HEK293 (cell line): ENCODE measurements at regions not wholly inside any gene's neighbourhood (a gene's known extent, or its start where the extent isn't known, plus 50 kb on each side); places are given as distances from the start of the nearest gene placed in this dataset.
"Not testable (repeated sequence)": the region's sequence is repeated elsewhere in the genome, so short reads cannot be mapped to it uniquely, and the experiment has no call there.

Source experiments
- CTCF ChIA-PET: fragments of 350-600 bp; formaldehyde crosslinking; extraction: SDS; loops from one replicate; lab custom pipeline; 2021; ENCODE audit warnings: antibody characterized with exemption; lab: Yijun Ruan, JAX
- POLR2A ChIA-PET: fragments of 300-600 bp; formaldehyde crosslinking; extraction: SDS; loops from one replicate; lab custom pipeline; 2020; ENCODE audit warnings: antibody characterized with exemption, inconsistent platforms; lab: Yijun Ruan, JAX
- H3K27ac ChIP-seq: fragments of 200-500 bp; sonication (Bioruptor generic); 2 replicates; pipeline ENCODE4 v1.5.1; 2014; ENCODE audit warnings: low read depth, low read length, control low read depth, inconsistent platforms; ENCODE audit errors: extremely low read depth
- H3K36me3 ChIP-seq, 2 experiments: fragments of 200-500 bp in 1 of 2; sonication (Bioruptor generic) in 1 of 2; 1 replicate in 1 of 2; 2 replicates in 1 of 2; pipeline ENCODE4 v1.5.1; 2014 to 2017; ENCODE audit warnings: inconsistent platforms in 2 of 2, low read length in 2 of 2; ENCODE audit not compliant: control insufficient read depth in 2 of 2, insufficient read depth in 1 of 2
- H3K4me1 ChIP-seq: fragments of 200-500 bp; sonication (Bioruptor generic); 2 replicates; pipeline ENCODE4 v1.5.1; 2014; ENCODE audit warnings: mild to moderate bottlenecking, low read length, inconsistent platforms; ENCODE audit not compliant: control insufficient read depth, insufficient read depth
- H3K4me3 ChIP-seq: 2 replicates; pipeline ENCODE4 v1.5.1; 2011; ENCODE audit warnings: low read depth, mild to moderate bottlenecking, control low read depth, low read length, moderate library complexity
- H3K9me3 ChIP-seq: fragments of 200-500 bp; sonication (Bioruptor generic); 2 replicates; pipeline ENCODE4 v1.5.1; 2014; ENCODE audit warnings: low read depth, low read length, inconsistent platforms; ENCODE audit not compliant: control insufficient read depth, insufficient read depth
- FEZF1 ChIP-seq: fragments of 450-650 bp; formaldehyde crosslinking; IDR thresholded peaks from 2 replicates; pipeline ENCODE4 v1.5.1; 2016; ENCODE audit warnings: missing biosample characterization, missing genetic modification characterization
- GFI1B ChIP-seq: fragments of 450-650 bp; formaldehyde crosslinking; IDR thresholded peaks from 2 replicates; pipeline ENCODE4 v1.5.1; 2016; ENCODE audit warnings: missing biosample characterization, missing genetic modification characterization
- IKZF3 ChIP-seq: fragments of 450-650 bp; IDR thresholded peaks from 2 replicates; pipeline ENCODE4 v1.5.0; 2018; ENCODE audit warnings: missing biosample characterization, mild to moderate bottlenecking, missing genetic modification characterization, moderate library complexity
- SCRT2 ChIP-seq: fragments of 450-650 bp; formaldehyde crosslinking; IDR thresholded peaks from 2 replicates; pipeline ENCODE4 v1.5.1; 2016; ENCODE audit warnings: missing biosample characterization, missing genetic modification characterization
- YY1 ChIP-seq: fragments of 450-650 bp; formaldehyde crosslinking; IDR thresholded peaks from 2 replicates; pipeline ENCODE4 v1.5.1; 2018; ENCODE audit warnings: missing biosample characterization, missing genetic modification characterization
- ZBTB21 ChIP-seq: fragments of 450-650 bp; formaldehyde crosslinking; IDR thresholded peaks from 2 replicates; pipeline ENCODE4 v1.5.1; 2017; ENCODE audit warnings: missing biosample characterization, missing genetic modification characterization
- ZNF175 ChIP-seq: fragments of 450-650 bp; formaldehyde crosslinking; IDR thresholded peaks from 2 replicates; pipeline ENCODE4 v1.5.1; 2016; ENCODE audit warnings: missing biosample characterization, missing genetic modification characterization
- ZNF221 ChIP-seq: fragments of 450-650 bp; formaldehyde crosslinking; IDR thresholded peaks from 2 replicates; pipeline ENCODE4 v1.5.1; 2017; ENCODE audit warnings: missing biosample characterization, missing genetic modification characterization, borderline replicate concordance
- ZNF266 ChIP-seq: fragments of 450-650 bp; formaldehyde crosslinking; IDR thresholded peaks from 2 replicates; pipeline ENCODE4 v1.5.1; 2016; ENCODE audit warnings: missing biosample characterization, missing genetic modification characterization, low read depth
- ZNF404 ChIP-seq: fragments of 450-650 bp; formaldehyde crosslinking; IDR thresholded peaks from 2 replicates; pipeline ENCODE4 v1.5.1; 2017; ENCODE audit warnings: missing biosample characterization, missing genetic modification characterization
- ZNF514 ChIP-seq: fragments of 450-650 bp; formaldehyde crosslinking; IDR thresholded peaks from 2 replicates; pipeline ENCODE4 v1.5.1; 2016; ENCODE audit warnings: missing biosample characterization, missing genetic modification characterization
- ZNF549 ChIP-seq: fragments of 450-650 bp; IDR thresholded peaks from 2 replicates; pipeline ENCODE4 v1.5.1; 2018; ENCODE audit warnings: missing biosample characterization, missing genetic modification characterization, mild to moderate bottlenecking, inconsistent platforms, moderate library complexity
- ZNF561 ChIP-seq: fragments of 450-650 bp; IDR thresholded peaks from 2 replicates; pipeline ENCODE4 v1.5.1; 2018; ENCODE audit warnings: missing biosample characterization, missing genetic modification characterization, borderline replicate concordance
- ZNF677 ChIP-seq: fragments of 450-650 bp; IDR thresholded peaks from 2 replicates; pipeline ENCODE4 v1.5.0; 2018; ENCODE audit warnings: missing biosample characterization, mild to moderate bottlenecking, missing genetic modification characterization, moderate library complexity
- ZNF747 ChIP-seq: fragments of 450-650 bp; formaldehyde crosslinking; IDR thresholded peaks from 2 replicates; pipeline ENCODE4 v1.5.1; 2016; ENCODE audit warnings: missing biosample characterization, missing genetic modification characterization
- ZNF837 ChIP-seq: fragments of 450-650 bp; formaldehyde crosslinking; IDR thresholded peaks from 2 replicates; pipeline ENCODE4 v1.5.1; 2016; ENCODE audit warnings: missing biosample characterization, missing genetic modification characterization
- TF ChIP-seq, protein P1 (sequence below): fragments of 450-650 bp; formaldehyde crosslinking; IDR thresholded peaks from 2 replicates; pipeline ENCODE4 v1.5.1; 2017; ENCODE audit warnings: missing biosample characterization, mild to moderate bottlenecking, missing genetic modification characterization, moderate library complexity
- TF ChIP-seq, protein P2 (sequence below): fragments of 450-650 bp; formaldehyde crosslinking; IDR thresholded peaks from 2 replicates; pipeline ENCODE4 v1.5.1; 2017; ENCODE audit warnings: missing biosample characterization, missing genetic modification characterization
- TF ChIP-seq, protein P3 (sequence below): fragments of 450-650 bp; formaldehyde crosslinking; IDR thresholded peaks from 2 replicates; pipeline ENCODE4 v1.5.1; 2016; ENCODE audit warnings: missing biosample characterization, missing genetic modification characterization

DNA sequence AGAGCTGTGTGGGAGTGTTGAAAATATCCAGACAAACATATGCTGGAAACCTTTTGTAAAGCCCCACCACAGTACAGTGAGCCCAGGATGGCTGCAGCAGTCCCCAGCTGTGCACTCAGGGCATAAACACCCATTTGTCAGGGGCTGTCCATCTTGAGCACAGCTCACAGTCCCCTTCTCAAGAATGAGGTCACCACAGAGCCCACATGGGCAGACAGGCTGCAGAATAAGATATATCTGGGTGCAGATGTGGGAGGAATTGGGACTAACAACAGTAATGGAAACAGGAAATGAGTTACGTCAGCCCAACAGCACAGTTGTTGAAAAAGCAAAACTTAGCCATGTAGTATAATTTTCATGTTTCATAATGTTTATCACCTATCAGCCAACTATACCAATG, 219.6 kb downstream of the ETAA1 start:
- TF ChIP-seq ZNF549 (tag by site-specific recombination) (no peak), ZNF221 (tag by site-specific recombination) (no peak)
- TF ChIP-seq, protein P1, sequence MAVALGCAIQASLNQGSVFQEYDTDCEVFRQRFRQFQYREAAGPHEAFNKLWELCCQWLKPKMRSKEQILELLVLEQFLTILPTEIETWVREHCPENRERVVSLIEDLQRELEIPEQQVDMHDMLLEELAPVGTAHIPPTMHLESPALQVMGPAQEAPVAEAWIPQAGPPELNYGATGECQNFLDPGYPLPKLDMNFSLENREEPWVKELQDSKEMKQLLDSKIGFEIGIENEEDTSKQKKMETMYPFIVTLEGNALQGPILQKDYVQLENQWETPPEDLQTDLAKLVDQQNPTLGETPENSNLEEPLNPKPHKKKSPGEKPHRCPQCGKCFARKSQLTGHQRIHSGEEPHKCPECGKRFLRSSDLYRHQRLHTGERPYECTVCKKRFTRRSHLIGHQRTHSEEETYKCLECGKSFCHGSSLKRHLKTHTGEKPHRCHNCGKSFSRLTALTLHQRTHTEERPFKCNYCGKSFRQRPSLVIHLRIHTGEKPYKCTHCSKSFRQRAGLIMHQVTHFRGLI (tag by site-specific recombination) = peak; percentile 64; the same call in 1 of the 2 replicates
- 0 out of 2 replicates have a peak, but pooled peaks cover 4% of the 10 kb centered on the region for H3K4me1 ChIP-seq
- H3K36me3 ChIP-seq = no peaks in the 10 kb centered on the region
- H3K4me3 ChIP-seq = no peak overlapping the region
- no peak overlapping the region for H3K27ac ChIP-seq
- ChIA-PET CTCF (no interaction called here), POLR2A (no interaction called here)
- no peaks in the 10 kb centered on the region for H3K9me3 ChIP-seq

DNA sequence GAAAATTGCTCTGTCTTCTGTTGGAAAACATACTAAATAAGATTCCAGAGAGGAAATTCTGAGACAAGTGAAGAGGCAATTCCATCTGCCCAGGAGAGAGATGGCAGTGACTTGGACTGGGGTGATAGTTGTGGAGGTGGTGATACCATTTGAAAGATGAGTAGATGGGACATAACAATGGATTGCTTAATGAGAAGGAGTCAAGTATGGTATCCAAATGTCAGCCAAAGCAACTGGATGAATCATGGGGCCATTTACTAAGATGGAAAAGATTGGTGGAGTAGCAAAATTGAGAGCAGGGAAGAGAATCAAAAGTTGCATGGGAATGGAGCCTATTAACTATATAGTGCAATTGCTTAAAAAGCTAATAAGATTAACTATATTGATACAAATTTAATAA, 222.1 kb downstream of the ETAA1 start:
- TF ChIP-seq YY1 (tag by site-specific recombination) (no peak), IKZF3 (tag by site-specific recombination) (no peak), SCRT2 (tag by site-specific recombination) (no peak), ZNF561 (no peak), ZNF266 (tag by site-specific recombination) (no peak), ZNF514 (tag by site-specific recombination) (no peak), ZNF747 (tag by site-specific recombination) (no peak), FEZF1 (tag by site-specific recombination) (no peak), ZBTB21 (no peak), ZNF404 (tag by site-specific recombination) (no peak), GFI1B (no peak), ZNF677 (tag by site-specific recombination) (no peak), ZNF175 (tag by site-specific recombination) (no peak), ZNF837 (tag by site-specific recombination) (no peak)
- TF ChIP-seq, protein P2, sequence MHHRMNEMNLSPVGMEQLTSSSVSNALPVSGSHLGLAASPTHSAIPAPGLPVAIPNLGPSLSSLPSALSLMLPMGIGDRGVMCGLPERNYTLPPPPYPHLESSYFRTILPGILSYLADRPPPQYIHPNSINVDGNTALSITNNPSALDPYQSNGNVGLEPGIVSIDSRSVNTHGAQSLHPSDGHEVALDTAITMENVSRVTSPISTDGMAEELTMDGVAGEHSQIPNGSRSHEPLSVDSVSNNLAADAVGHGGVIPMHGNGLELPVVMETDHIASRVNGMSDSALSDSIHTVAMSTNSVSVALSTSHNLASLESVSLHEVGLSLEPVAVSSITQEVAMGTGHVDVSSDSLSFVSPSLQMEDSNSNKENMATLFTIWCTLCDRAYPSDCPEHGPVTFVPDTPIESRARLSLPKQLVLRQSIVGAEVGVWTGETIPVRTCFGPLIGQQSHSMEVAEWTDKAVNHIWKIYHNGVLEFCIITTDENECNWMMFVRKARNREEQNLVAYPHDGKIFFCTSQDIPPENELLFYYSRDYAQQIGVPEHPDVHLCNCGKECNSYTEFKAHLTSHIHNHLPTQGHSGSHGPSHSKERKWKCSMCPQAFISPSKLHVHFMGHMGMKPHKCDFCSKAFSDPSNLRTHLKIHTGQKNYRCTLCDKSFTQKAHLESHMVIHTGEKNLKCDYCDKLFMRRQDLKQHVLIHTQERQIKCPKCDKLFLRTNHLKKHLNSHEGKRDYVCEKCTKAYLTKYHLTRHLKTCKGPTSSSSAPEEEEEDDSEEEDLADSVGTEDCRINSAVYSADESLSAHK (tag by site-specific recombination) = no peak
- TF ChIP-seq, protein P3, sequence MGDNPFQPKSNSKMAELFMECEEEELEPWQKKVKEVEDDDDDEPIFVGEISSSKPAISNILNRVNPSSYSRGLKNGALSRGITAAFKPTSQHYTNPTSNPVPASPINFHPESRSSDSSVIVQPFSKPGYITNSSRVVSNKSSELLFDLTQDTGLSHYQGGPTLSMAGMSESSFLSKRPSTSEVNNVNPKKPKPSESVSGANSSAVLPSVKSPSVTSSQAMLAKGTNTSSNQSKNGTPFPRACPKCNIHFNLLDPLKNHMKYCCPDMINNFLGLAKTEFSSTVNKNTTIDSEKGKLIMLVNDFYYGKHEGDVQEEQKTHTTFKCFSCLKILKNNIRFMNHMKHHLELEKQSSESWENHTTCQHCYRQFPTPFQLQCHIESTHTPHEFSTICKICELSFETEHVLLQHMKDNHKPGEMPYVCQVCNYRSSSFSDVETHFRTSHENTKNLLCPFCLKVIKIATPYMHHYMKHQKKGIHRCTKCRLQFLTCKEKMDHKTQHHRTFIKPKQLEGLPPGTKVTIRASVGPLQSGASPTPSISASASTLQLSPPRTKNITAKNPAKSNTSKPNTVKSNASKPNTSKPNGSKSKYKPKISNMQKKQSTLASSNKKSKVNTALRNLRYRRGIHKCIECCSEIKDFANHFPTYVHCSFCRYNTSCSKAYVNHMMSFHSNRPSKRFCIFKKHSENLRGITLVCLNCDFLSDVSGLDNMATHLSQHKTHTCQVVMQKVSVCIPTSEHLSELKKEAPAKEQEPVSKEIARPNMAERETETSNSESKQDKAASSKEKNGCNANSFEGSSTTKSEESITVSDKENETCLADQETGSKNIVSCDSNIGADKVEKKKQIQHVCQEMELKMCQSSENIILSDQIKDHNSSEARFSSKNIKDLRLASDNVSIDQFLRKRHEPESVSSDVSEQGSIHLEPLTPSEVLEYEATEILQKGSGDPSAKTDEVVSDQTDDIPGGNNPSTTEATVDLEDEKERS (tag by site-specific recombination) = no peak
- Histone ChIP-seq H3K27ac (no peak overlapping the region), H3K9me3 (no peaks in the 10 kb centered on the region), H3K4me3 (no peak overlapping the region), H3K4me1 (no peaks in the 10 kb centered on the region), H3K36me3 (no peaks in the 10 kb centered on the region)
- CTCF ChIA-PET = no interaction called here
- POLR2A ChIA-PET = no interaction called here

DNA sequence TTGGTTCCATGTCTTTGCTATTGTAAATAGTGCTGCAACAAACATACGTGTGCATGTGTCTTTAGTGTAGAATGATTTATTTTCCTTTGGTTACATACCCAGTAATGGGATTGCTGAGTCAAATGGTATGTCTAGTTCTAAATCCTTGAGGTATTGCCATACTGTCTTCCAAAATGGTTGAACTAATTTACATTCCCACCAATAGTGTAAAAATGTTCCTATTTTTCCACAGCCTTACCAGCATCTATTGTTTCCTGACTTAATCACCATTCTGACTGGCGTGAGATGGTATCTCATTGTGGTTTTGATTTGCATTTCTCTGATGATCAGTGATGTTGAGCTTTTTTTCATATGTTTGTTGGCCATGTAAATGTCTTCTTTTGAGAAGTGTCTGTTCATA, 226.6 kb downstream of the ETAA1 start:
- H3K9me3 ChIP-seq, H3K4me1 ChIP-seq, H3K4me3 ChIP-seq, CTCF ChIA-PET, H3K27ac ChIP-seq, H3K36me3 ChIP-seq, POLR2A ChIA-PET: not testable (repeated sequence)
